ENCODE measurements at regions not wholly inside any gene's neighbourhood (a gene's known extent, or its start where the extent isn't known, plus 50 kb on each side); places are given as distances from the start of the nearest gene placed in this dataset.

GRCh38 chr11:92804388-92804966 is 165.0 kb upstream of the MTNR1B start:
- dilution Hi-C loops (cut with MboI; ENCODE audit: extremely low pct_ligation_motif_present, low sequenced_read_pairs) = no loop called here
- H3K9ac ChIP-seq (ENCODE audit: control insufficient read depth, extremely low read depth, insufficient read depth, low read length) = no peak overlapping the region
- FAIRE-seq = no peak
- no peaks in the 10 kb centered on the region for H3K9me3 ChIP-seq (ENCODE audit: control insufficient read depth, low read depth, low read length)
- no peak for DNase-seq (ENCODE audit: low read depth, low spot score)
- H3K4me1 ChIP-seq (ENCODE audit: control insufficient read depth, extremely low read depth, insufficient read depth, low read length) = no peaks in the 10 kb centered on the region
- no peak overlapping the region for H3K4me3 ChIP-seq (ENCODE audit: control insufficient read depth in 2 of 3, extremely low read depth in 1 of 3, insufficient read depth in 2 of 3, low read depth in 1 of 3, low read length in 3 of 3)
- peaks cover 4% of the 10 kb centered on the region for H3K27me3 ChIP-seq (ENCODE audit: control insufficient read depth, extremely low read depth, insufficient read depth, low read length)
- H2AFZ ChIP-seq (ENCODE audit: control insufficient read depth, low read length) = no peak overlapping the region
- H3K79me2 ChIP-seq (ENCODE audit: control insufficient read depth, insufficient read depth, low read length) = no peaks in the 10 kb centered on the region
- no peak overlapping the region for H3K4me2 ChIP-seq (ENCODE audit: control insufficient read depth, extremely low read depth, insufficient read depth, low read depth, low read length)
- H3K9me1 ChIP-seq (ENCODE audit: control insufficient read depth, extremely low read depth, insufficient read depth, low read length) = no peaks in the 10 kb centered on the region
- H4K20me1 ChIP-seq (ENCODE audit: control insufficient read depth, extremely low read depth, insufficient read depth, low read length) = no peaks in the 10 kb centered on the region
- no peaks in the 10 kb centered on the region for H3K36me3 ChIP-seq (ENCODE audit: control insufficient read depth in 2 of 2, extremely low read depth in 1 of 2, insufficient read depth in 2 of 2, low read length in 2 of 2)
- no peak overlapping the region for H3K27ac ChIP-seq (ENCODE audit: control insufficient read depth, insufficient read depth, low read length)
- TF ChIP-seq EZH2 (IDR thresholded peaks at IDR 0.05; ENCODE audit: low read length) (no peak), CTCF (optimal IDR thresholded peaks at IDR 0.05 in 1 of 3, IDR thresholded peaks at IDR 0.05 in 1 of 3, conservative IDR thresholded peaks at IDR 0.05 in 1 of 3; ENCODE audit: extremely low read depth in 1 of 3, insufficient read depth in 2 of 3, low read length in 3 of 3) (no peak)

GRCh38 chr11:92808022-92808421 is 161.4 kb upstream of the MTNR1B start:
- dilution Hi-C loops (cut with MboI; ENCODE audit: extremely low pct_ligation_motif_present, low sequenced_read_pairs) = no loop called here
- no peak overlapping the region for H3K27ac ChIP-seq (ENCODE audit: control insufficient read depth, insufficient read depth, low read length)
- no peak overlapping the region for H2AFZ ChIP-seq (ENCODE audit: control insufficient read depth, low read length)
- H3K36me3 ChIP-seq (ENCODE audit: control insufficient read depth in 2 of 2, extremely low read depth in 1 of 2, insufficient read depth in 2 of 2, low read length in 2 of 2) = no peaks in the 10 kb centered on the region
- no peaks in the 10 kb centered on the region for H3K9me3 ChIP-seq (ENCODE audit: control insufficient read depth, low read depth, low read length)
- H4K20me1 ChIP-seq (ENCODE audit: control insufficient read depth, extremely low read depth, insufficient read depth, low read length) = no peaks in the 10 kb centered on the region
- FAIRE-seq = no peak
- TF ChIP-seq CTCF (optimal IDR thresholded peaks at IDR 0.05 in 1 of 3, IDR thresholded peaks at IDR 0.05 in 1 of 3, conservative IDR thresholded peaks at IDR 0.05 in 1 of 3; ENCODE audit: extremely low read depth in 1 of 3, insufficient read depth in 2 of 3, low read length in 3 of 3) (no peak), EZH2 (IDR thresholded peaks at IDR 0.05; ENCODE audit: low read length) (no peak)
- H3K9ac ChIP-seq (ENCODE audit: control insufficient read depth, extremely low read depth, insufficient read depth, low read length) = no peak overlapping the region
- H3K4me1 ChIP-seq (ENCODE audit: control insufficient read depth, extremely low read depth, insufficient read depth, low read length) = no peaks in the 10 kb centered on the region
- peaks cover 5% of the 10 kb centered on the region for H3K27me3 ChIP-seq (ENCODE audit: control insufficient read depth, extremely low read depth, insufficient read depth, low read length)
- no peak overlapping the region for H3K4me2 ChIP-seq (ENCODE audit: control insufficient read depth, extremely low read depth, insufficient read depth, low read depth, low read length)
- H3K9me1 ChIP-seq (ENCODE audit: control insufficient read depth, extremely low read depth, insufficient read depth, low read length) = no peaks in the 10 kb centered on the region
- no peak overlapping the region for H3K4me3 ChIP-seq (ENCODE audit: control insufficient read depth in 2 of 3, extremely low read depth in 1 of 3, insufficient read depth in 2 of 3, low read depth in 1 of 3, low read length in 3 of 3)
- no peaks in the 10 kb centered on the region for H3K79me2 ChIP-seq (ENCODE audit: control insufficient read depth, insufficient read depth, low read length)
- no peak for DNase-seq (ENCODE audit: low read depth, low spot score)

All from keratinocyte (primary cell).